SK-N-MC (cell line): ENCODE measurements at regions not wholly inside any gene's neighbourhood (a gene's known extent, or its start where the extent isn't known, plus 50 kb on each side); places are given as distances from the start of the nearest gene placed in this dataset.
"Not testable (repeated sequence)": the region's sequence is repeated elsewhere in the genome, so short reads cannot be mapped to it uniquely, and the experiment has no call there.

Source experiments
- DNase-seq: peaks from one replicate; pipeline ENCODE4 v3.0.0-alpha.2; 2011; ENCODE audit warnings: low read depth, low spot score
- H3K27ac ChIP-seq: fragments of 200-600 bp; sonication (generic); 2 replicates; pipeline ENCODE4 v1.5.1; 2016; ENCODE audit warnings: mixed run types
- H3K36me3 ChIP-seq: fragments of 200-600 bp; sonication (generic); 2 replicates; pipeline ENCODE4 v1.6.1; 2017; ENCODE audit warnings: antibody characterized with exemption, low read length, mixed read lengths; ENCODE audit not compliant: insufficient read depth
- H3K4me3 ChIP-seq: fragments of 200-600 bp; sonication (generic); 2 replicates; pipeline ENCODE4 v1.5.1; 2016
- H3K9ac ChIP-seq: fragments of 200-600 bp; sonication (generic); 2 replicates; pipeline ENCODE4 v1.8.0; 2017; ENCODE audit warnings: mixed run types, mixed read lengths; ENCODE audit not compliant: insufficient read length
- H3K9me3 ChIP-seq: fragments of 200-600 bp; sonication (generic); 2 replicates; pipeline ENCODE4 v1.6.1; 2017; ENCODE audit warnings: low read depth, mild to moderate bottlenecking, antibody characterized with exemption, low read length, moderate library complexity, mixed read lengths
- EZH2 ChIP-seq: fragments of 200-600 bp; sonication (generic); IDR thresholded peaks from one replicate; pipeline ENCODE4 v1.6.1; 2017; ENCODE audit warnings: antibody characterized with exemption
- FOXP2 ChIP-seq: optimal IDR thresholded peaks from 2 replicates; pipeline ENCODE3; 2011; ENCODE audit warnings: mild to moderate bottlenecking, moderate library complexity; ENCODE audit not compliant: insufficient read depth; ENCODE audit errors: extremely low read length, control extremely low read depth
- POLR2AphosphoS5 ChIP-seq: IDR thresholded peaks from 2 replicates; pipeline ENCODE4 v1.6.1; 2012; ENCODE audit warnings: mild to moderate bottlenecking, low read depth, low read length, borderline replicate concordance

GRCh38 chr7:113367041-113367586 is 248.8 kb upstream of the SMIM30 start:
- H3K27ac ChIP-seq, result no peak overlapping the region
- DNase-seq, result no peak
- H3K36me3 ChIP-seq, result no peaks in the 10 kb centered on the region
- H3K9me3 ChIP-seq, result no peaks in the 10 kb centered on the region
- H3K4me3 ChIP-seq, result no peak overlapping the region
- no peak overlapping the region for H3K9ac ChIP-seq
- TF ChIP-seq POLR2AphosphoS5 (no peak), EZH2 (no peak), FOXP2 (no peak)

GRCh38 chr7:113366122-113366521 is 247.8 kb upstream of the SMIM30 start:
- DNase-seq, result no peak
- no peak for TF ChIP-seq POLR2AphosphoS5
- no peak for TF ChIP-seq FOXP2

GRCh38 chr7:113349339-113349738 is 231.0 kb upstream of the SMIM30 start:
- no peaks in the 10 kb centered on the region for H3K9me3 ChIP-seq
- no peak overlapping the region for H3K9ac ChIP-seq
- H3K27ac ChIP-seq, result no peak overlapping the region
- no peaks in the 10 kb centered on the region for H3K36me3 ChIP-seq
- DNase-seq, result no peak
- H3K4me3 ChIP-seq, result no peak overlapping the region
- TF ChIP-seq POLR2AphosphoS5 (no peak), EZH2 (no peak), FOXP2 (no peak)

More at GRCh38 chr7:113366122-113366521, 247.8 kb upstream of the SMIM30 start:
- no peak overlapping the region for H3K9ac ChIP-seq
- no peaks in the 10 kb centered on the region for H3K9me3 ChIP-seq
- no peak overlapping the region for H3K4me3 ChIP-seq
- H3K36me3 ChIP-seq, result no peaks in the 10 kb centered on the region
- no peak overlapping the region for H3K27ac ChIP-seq

- Histone ChIP-seq H3K9me3 (no peaks in the 10 kb centered on the region), H3K4me3 (no peak overlapping the region), H3K27ac (no peak overlapping the region), H3K36me3 (no peaks in the 10 kb centered on the region), H3K9ac (no peak overlapping the region)
- TF ChIP-seq EZH2 (no peak), POLR2AphosphoS5 (no peak), FOXP2 (no peak)
- no peak for DNase-seq
These were observed 221.3 kb upstream of the SMIM30 start for GRCh38 chr7:113339661-113340060.

- no peak overlapping the region for H3K27ac ChIP-seq
- H3K9ac ChIP-seq, result no peak overlapping the region
- no peak overlapping the region for H3K4me3 ChIP-seq
- DNase-seq, result no peak
- TF ChIP-seq POLR2AphosphoS5, result no peak
- no peak for TF ChIP-seq EZH2
- no peak for TF ChIP-seq FOXP2
- no peaks in the 10 kb centered on the region for H3K36me3 ChIP-seq
- no peaks in the 10 kb centered on the region for H3K9me3 ChIP-seq
These were observed 219.8 kb upstream of the SMIM30 start for GRCh38 chr7:113338071-113338696.

- not testable (repeated sequence) for H3K4me3 ChIP-seq, H3K9ac ChIP-seq, H3K36me3 ChIP-seq, DNase-seq, H3K27ac ChIP-seq, H3K9me3 ChIP-seq
These were observed 218.5 kb upstream of the SMIM30 start for GRCh38 chr7:113336838-113337237.

GRCh38 chr7:113331155-113331898 is 213.0 kb upstream of the SMIM30 start:
- no peak for TF ChIP-seq POLR2AphosphoS5
- no peak for TF ChIP-seq EZH2
- no peak for TF ChIP-seq FOXP2
- no peaks in the 10 kb centered on the region for H3K9me3 ChIP-seq
- no peak for DNase-seq
- H3K27ac ChIP-seq, result no peak overlapping the region
- no peak overlapping the region for H3K9ac ChIP-seq
- no peaks in the 10 kb centered on the region for H3K36me3 ChIP-seq
- no peak overlapping the region for H3K4me3 ChIP-seq

GRCh38 chr7:113321201-113321600 is 202.8 kb upstream of the SMIM30 start:
- no peak overlapping the region for H3K27ac ChIP-seq
- H3K36me3 ChIP-seq, result no peaks in the 10 kb centered on the region
- DNase-seq, result no peak
- no peak overlapping the region for H3K9ac ChIP-seq
- no peaks in the 10 kb centered on the region for H3K9me3 ChIP-seq
- no peak for TF ChIP-seq EZH2
- TF ChIP-seq FOXP2, result no peak
- H3K4me3 ChIP-seq, result no peak overlapping the region

GRCh38 chr7:113320419-113320818 is 202.1 kb upstream of the SMIM30 start:
- no peak for TF ChIP-seq EZH2
- TF ChIP-seq POLR2AphosphoS5, result no peak
- TF ChIP-seq FOXP2, result no peak
- no peak for DNase-seq
- Histone ChIP-seq H3K36me3 (no peaks in the 10 kb centered on the region), H3K4me3 (no peak overlapping the region), H3K9me3 (no peaks in the 10 kb centered on the region), H3K27ac (no peak overlapping the region), H3K9ac (no peak overlapping the region)
